Keratinocyte (primary cell): ENCODE measurements at regions not wholly inside any gene's neighbourhood (a gene's known extent, or its start where the extent isn't known, plus 50 kb on each side); places are given as distances from the start of the nearest gene placed in this dataset.

Experiments used
- DNase-seq: peaks from one replicate; pipeline ENCODE4 v3.0.0-alpha.2; 2011; ENCODE audit warnings: low read depth, missing footprints, low spot score
- FAIRE-seq: peaks from 2 replicates; lab custom pipeline; 2011; peaks lifted over from hg19 to GRCh38; lab: Jason Lieb, UNC
- H2AFZ ChIP-seq: 2 replicates; pipeline ENCODE4 v1.6.0; 2012; ENCODE audit warnings: low read length, control low read depth, inconsistent platforms; ENCODE audit not compliant: control insufficient read depth
- H3K27ac ChIP-seq: 2 replicates; pipeline ENCODE4 v1.5.1; 2011; ENCODE audit warnings: low read length; ENCODE audit not compliant: control insufficient read depth, insufficient read depth
- H3K27me3 ChIP-seq: 3 replicates; pipeline ENCODE4 v1.6.0; 2011; ENCODE audit warnings: low read length; ENCODE audit not compliant: control insufficient read depth, insufficient read depth; ENCODE audit errors: extremely low read depth
- H3K36me3 ChIP-seq, 2 experiments: 2 replicates in 1 of 2; 3 replicates in 1 of 2; pipeline ENCODE4 v1.5.1; 2011; ENCODE audit warnings: low read length in 2 of 2, mild to moderate bottlenecking in 1 of 2; ENCODE audit not compliant: control insufficient read depth in 2 of 2, insufficient read depth in 2 of 2; ENCODE audit errors: extremely low read depth in 1 of 2
- H3K4me1 ChIP-seq: 3 replicates; pipeline ENCODE4 v1.5.1; 2011; ENCODE audit warnings: low read length; ENCODE audit not compliant: control insufficient read depth, insufficient read depth; ENCODE audit errors: extremely low read depth
- H3K4me2 ChIP-seq: 3 replicates; pipeline ENCODE4 v1.6.0; 2011; ENCODE audit warnings: low read depth, low read length; ENCODE audit not compliant: control insufficient read depth, insufficient read depth; ENCODE audit errors: extremely low read depth
- H3K4me3 ChIP-seq, 3 experiments: fragments of 200-600 bp in 1 of 3; sonication (generic) in 1 of 3; 2 replicates in 2 of 3; 3 replicates in 1 of 3; pipeline ENCODE4 v1.5.1; 2011 to 2016; ENCODE audit warnings: low read length in 3 of 3, mild to moderate bottlenecking in 3 of 3, control low read depth in 2 of 3, inconsistent platforms in 1 of 3, low read depth in 1 of 3, mixed read lengths in 1 of 3, mixed run types in 1 of 3, moderate library complexity in 1 of 3; ENCODE audit not compliant: control insufficient read depth in 2 of 3, insufficient read depth in 2 of 3; ENCODE audit errors: extremely low read depth in 1 of 3
- H3K79me2 ChIP-seq: 2 replicates; pipeline ENCODE4 v1.6.0; 2012; ENCODE audit warnings: low read length; ENCODE audit not compliant: control insufficient read depth, insufficient read depth
- H3K9ac ChIP-seq: 3 replicates; pipeline ENCODE4 v1.6.0; 2011; ENCODE audit warnings: low read length; ENCODE audit not compliant: control insufficient read depth, insufficient read depth; ENCODE audit errors: extremely low read depth
- H3K9me1 ChIP-seq: 3 replicates; pipeline ENCODE4 v1.6.0; 2011; ENCODE audit warnings: low read length; ENCODE audit not compliant: control insufficient read depth, insufficient read depth; ENCODE audit errors: extremely low read depth
- H3K9me3 ChIP-seq: 2 replicates; pipeline ENCODE4 v1.5.1; 2012; ENCODE audit warnings: low read depth, low read length; ENCODE audit not compliant: control insufficient read depth
- H4K20me1 ChIP-seq: 3 replicates; pipeline ENCODE4 v1.6.0; 2011; ENCODE audit warnings: low read length; ENCODE audit not compliant: control insufficient read depth, insufficient read depth; ENCODE audit errors: extremely low read depth
- CTCF ChIP-seq, 3 experiments: IDR thresholded peaks in 1 of 3; conservative IDR thresholded peaks in 1 of 3; optimal IDR thresholded peaks in 1 of 3; 2 replicates in 2 of 3; 3 replicates in 1 of 3; pipeline versions ENCODE3 to v1.5.1; 2011; ENCODE audit warnings: low read length in 3 of 3, mild to moderate bottlenecking in 3 of 3, moderate library complexity in 2 of 3, control low read depth in 1 of 3, inconsistent platforms in 1 of 3; ENCODE audit not compliant: insufficient read depth in 2 of 3; ENCODE audit errors: extremely low read depth in 1 of 3
- EZH2 ChIP-seq: IDR thresholded peaks from one replicate; pipeline ENCODE4 v1.6.1; 2012; ENCODE audit warnings: inconsistent platforms, mild to moderate bottlenecking, low read length, moderate library complexity
- dilution Hi-C: fragments of 300-500 bp; cut with MboI; formaldehyde crosslinking; loops from one replicate; pipeline ENCODE4 v1.7.0; 2020; ENCODE audit warnings: low sequenced_read_pairs; ENCODE audit not compliant: extremely low pct_ligation_motif_present

GRCh38 chr15:101568309-101568708 is 78.8 kb upstream of the PCSK6 start:
- H3K36me3 ChIP-seq: no peaks in the 10 kb centered on the region
- no peak for DNase-seq
- H3K9me3 ChIP-seq: no peaks in the 10 kb centered on the region
- no peak overlapping the region for H3K27ac ChIP-seq
- FAIRE-seq: no peak
- no peaks in the 10 kb centered on the region for H3K9me1 ChIP-seq
- TF ChIP-seq CTCF (optimal IDR thresholded peaks at IDR 0.05 in 1 of 3, IDR thresholded peaks at IDR 0.05 in 1 of 3, conservative IDR thresholded peaks at IDR 0.05 in 1 of 3; ENCODE audit: extremely low read depth in 1 of 3, insufficient read depth in 2 of 3, low read length in 3 of 3) (no peak), EZH2 (no peak)
- no peak overlapping the region for H2AFZ ChIP-seq
- dilution Hi-C loops: no loop called here
- H4K20me1 ChIP-seq: no peaks in the 10 kb centered on the region
- H3K79me2 ChIP-seq: no peaks in the 10 kb centered on the region
- peaks cover 5% of the 10 kb centered on the region for H3K27me3 ChIP-seq
- H3K4me3 ChIP-seq: no peak overlapping the region
- no peak overlapping the region for H3K4me2 ChIP-seq
- H3K9ac ChIP-seq: no peak overlapping the region
- no peaks in the 10 kb centered on the region for H3K4me1 ChIP-seq

- dilution Hi-C loops: no loop called here
- Histone ChIP-seq H3K36me3 (no peaks in the 10 kb centered on the region), H3K27me3 (peaks cover 5% of the 10 kb centered on the region), H2AFZ (no peak overlapping the region), H4K20me1 (no peaks in the 10 kb centered on the region), H3K79me2 (no peaks in the 10 kb centered on the region), H3K9me1 (no peaks in the 10 kb centered on the region), H3K9ac (no peak overlapping the region), H3K9me3 (no peaks in the 10 kb centered on the region), H3K27ac (no peak overlapping the region), H3K4me1 (no peaks in the 10 kb centered on the region), H3K4me2 (no peak overlapping the region), H3K4me3 (no peak overlapping the region)
- FAIRE-seq: no peak
- DNase-seq: no peak
- TF ChIP-seq EZH2 (no peak), CTCF (optimal IDR thresholded peaks at IDR 0.05 in 1 of 3, IDR thresholded peaks at IDR 0.05 in 1 of 3, conservative IDR thresholded peaks at IDR 0.05 in 1 of 3; ENCODE audit: extremely low read depth in 1 of 3, insufficient read depth in 2 of 3, low read length in 3 of 3) (no peak)
Measured at GRCh38 chr15:101566748-101567488, 77.4 kb upstream of the PCSK6 start.
